ENCODE measurements at regions not wholly inside any gene's neighbourhood (a gene's known extent, or its start where the extent isn't known, plus 50 kb on each side); places are given as distances from the start of the nearest gene placed in this dataset.

DNA sequence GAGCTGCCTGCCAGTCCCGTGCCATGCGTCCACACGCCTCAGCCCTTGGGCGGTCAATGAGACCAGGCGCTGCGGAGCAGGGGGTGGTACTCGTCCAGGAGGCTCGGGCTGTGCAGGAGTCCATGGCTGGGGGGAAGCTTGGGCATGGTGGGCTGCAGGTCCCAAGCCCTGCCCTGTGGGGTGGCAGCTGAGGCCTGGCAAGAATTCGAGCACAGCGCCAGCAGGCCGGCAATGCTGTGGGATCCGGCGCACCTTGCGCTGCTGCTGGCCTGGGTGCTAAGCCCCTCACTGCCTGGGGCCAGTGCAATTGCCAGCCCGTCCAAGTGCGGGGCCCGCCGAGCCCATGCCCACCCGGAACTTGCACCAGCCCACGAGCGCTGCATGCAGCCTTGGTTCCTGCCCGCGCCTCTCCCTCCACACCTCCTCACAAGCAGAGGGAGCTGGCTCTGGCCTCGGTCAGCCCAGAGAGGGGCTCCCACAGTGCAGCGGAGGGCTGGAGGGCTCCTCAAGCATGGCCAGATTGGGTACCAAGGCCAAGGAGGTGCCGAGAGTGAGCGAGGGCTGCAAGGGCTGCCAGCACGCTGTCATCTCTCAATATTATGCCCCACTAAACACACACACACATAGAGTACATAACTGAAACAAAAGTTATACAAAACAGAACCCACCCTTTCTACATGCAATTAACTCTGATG lies 307.7 kb downstream of the LMO4 start:
- no peak for DNase-seq

GRCh38 chr1:87638636-87639035 lies 310.0 kb downstream of the LMO4 start:
- no peak for DNase-seq

DNA sequence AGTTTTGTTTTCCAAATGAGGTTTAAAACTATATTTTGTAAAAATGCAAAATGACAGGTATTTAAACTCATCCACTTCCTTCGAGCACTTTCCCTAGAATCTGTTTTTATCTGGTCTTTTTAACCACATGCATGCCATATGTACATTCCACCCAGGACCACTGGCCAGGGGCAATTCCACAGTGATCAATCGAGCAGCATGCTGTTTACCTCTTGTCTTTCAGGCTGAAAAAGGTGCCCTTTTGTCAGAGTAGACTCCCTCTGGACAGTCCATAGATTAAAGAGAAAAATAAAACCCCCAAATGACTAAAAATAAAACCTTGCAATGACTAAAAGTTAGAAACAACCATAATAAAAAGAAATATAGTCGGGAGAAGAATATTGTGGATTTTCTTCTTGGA lies 313.3 kb downstream of the LMO4 start:
- no peak for DNase-seq

DNA sequence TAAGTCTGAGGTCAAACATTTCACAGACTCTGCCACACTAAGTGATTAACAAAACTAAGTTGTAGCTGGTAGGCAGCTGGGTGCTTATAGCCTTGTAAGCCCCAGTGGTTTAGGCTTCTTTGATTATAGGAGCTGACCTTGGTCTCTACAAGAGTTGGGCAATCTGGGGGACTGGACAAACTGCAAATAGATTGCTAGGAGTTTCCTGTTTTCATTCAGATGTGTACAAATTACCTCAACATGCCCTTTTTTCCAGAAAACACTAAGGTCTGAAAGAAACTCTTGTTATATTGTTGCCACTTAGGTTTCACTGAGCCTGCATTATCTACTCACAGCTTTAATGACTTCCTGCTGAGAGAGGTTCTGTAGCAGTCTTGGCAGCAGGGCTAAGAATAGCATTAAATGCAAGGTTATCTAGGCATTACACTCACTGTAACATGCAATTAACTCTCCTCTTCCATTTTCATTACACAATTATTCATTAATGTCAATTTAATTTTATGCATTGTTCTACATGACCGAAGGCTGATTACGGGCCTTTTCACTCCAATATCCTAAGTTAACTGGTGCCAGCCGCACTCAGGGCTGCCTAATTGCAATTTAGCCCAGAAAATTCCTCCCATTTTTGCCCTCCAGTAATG lies 314.0 kb downstream of the LMO4 start:
- DNase-seq, result no peak

DNA sequence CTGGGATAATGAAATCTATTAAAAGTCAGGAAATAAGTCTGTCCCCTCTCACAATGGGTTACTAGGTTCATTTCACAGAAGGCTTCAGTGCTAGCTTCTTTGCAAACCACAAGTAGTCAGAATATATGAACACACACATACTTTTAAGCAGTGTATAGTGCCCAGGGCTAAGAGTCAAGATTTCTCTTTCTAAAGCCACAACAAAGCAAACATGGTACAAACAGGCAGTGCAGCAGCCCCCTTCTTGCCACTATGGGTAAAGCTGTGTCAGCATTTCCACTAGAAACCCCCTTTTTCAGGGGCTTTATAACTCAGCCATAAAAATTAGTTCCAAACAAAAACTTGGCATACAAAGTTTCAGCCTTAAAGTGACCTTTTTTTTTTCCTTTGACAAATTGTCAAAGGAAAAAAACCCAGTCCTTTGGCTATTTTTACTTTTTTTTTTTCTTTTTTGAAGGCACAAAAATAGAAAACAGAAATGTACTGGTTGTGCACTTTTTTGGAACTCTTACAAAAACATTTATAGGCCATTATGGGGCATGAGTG lies 315.4 kb downstream of the LMO4 start:
- no peak for DNase-seq

DNA sequence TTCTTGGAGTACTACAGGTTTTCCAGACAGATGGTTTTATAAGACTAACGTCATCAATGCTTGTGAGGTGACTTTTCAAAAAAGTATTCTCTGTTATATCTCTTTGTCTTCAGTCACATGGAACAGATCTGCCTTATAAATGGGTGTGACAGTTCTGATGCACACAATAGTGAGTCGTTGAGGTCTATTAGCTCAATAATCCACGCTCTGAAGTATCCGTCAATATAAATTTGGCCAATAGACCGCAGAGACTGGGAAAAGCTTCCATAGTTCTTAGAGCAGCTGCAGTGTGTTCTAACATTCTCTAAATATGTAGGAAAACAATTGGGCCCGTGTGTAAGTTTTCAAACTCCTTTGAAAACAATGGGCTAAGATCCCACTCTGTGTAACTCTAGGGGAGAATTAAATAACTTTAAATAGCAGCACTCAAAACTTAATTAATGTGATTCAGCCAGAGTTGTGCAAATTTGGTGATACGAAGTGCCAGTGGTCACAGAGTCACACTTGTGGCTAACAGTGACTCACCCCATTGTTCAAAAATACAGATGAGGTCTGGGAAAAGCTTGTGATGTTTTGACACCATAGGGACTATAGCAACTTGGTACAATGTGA lies 316.0 kb downstream of the LMO4 start:
- DNase-seq, result no peak

DNA sequence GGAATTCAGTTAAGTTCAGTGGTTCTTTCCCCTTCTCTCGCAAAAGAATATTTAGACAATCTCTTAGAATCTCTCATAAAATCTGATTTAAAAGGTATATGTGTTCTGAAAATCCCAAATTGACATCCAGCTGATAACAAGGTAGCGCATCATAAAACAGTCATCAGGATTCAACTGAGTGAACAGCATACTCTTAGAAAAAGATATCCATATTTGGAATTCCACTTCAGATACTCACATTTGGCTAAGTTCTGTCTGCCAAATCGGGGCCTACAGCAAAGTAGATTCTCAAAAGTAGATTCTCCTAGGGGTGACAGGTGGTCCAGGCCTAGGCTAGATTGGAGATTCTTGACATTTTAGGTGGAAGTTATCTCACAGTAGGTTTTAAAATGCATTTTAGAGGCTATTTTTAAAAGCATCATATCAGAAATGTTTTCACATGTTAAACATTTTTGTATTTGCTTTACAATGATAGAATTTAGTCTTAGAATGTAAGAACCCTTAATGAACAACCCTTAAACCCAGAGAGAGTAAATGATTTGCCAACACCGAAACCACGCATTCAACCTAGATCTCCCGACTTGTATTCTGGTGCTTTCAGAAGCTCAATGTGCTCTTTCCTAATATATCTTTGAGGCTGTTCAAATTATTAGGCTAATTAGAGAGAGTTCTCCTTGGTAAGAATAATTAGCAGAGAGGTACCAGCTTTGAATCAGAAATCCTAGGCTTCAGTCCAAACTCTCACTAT lies 318.9 kb downstream of the LMO4 start:
- DNase-seq, result no peak

- DNase-seq, result no peak
Measured at GRCh38 chr1:87648323-87649119, 319.8 kb downstream of the LMO4 start.

DNA sequence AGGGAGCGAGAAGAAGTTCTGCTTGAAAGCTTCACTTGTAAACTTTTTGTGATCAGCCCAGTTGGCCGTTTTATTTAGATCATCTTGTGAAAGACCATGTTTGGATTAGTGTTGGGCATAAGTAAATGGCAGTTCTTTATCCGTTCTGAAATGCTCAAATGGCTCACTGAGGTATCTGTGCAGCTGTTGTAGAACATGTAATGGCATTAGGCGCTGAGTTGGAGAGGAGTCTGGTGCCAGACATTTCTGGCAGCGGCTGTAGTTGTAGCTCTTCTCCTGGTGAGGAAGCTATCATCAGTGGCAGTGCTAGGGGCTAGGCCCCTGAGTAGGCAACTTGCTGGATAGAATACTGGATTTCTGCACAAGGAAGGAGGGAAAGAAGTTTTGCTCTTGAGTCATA lies 321.6 kb downstream of the LMO4 start:
- no peak for DNase-seq

DNA sequence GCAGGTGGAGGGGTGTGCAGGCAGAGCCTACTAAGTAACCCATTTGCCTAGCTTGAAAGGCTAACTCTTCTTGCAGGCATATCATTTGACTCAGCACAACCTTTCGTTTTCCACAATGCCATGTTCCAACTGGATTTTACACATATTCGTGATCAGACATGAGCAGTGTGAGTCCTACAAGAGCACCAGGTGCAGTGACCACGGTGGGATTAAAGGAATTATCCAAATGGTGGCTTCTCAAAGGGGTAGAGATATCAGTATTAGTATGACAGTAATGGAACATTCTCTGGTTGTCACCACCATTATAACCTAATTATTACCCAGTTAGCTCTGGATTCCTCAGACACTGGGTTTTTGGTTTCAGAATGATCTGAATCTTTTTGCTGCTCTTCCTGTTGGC lies 323.5 kb downstream of the LMO4 start:
- no peak for DNase-seq

DNA sequence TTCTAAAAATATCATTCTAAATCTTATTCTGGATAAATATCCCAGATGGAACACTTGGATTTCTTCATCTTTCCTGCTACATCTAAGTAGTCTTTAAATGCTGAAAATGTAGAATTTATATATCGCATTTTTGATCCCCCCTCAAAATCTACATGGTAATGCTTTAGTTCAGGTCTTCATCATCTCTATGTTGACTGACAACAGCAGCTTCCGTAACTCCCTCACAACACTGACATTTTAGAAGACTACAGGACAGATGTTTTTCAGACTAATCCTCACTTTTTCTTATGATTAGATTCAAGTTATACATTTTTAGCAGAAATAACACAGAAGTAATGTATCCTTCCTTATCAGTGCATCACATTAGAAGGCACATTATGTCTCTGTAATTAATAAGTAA lies 336.5 kb downstream of the LMO4 start:
- DNase-seq, result no peak

GRCh38 chr1:87666681-87667080 lies 338.0 kb downstream of the LMO4 start:
- DNase-seq, result no peak

DNA sequence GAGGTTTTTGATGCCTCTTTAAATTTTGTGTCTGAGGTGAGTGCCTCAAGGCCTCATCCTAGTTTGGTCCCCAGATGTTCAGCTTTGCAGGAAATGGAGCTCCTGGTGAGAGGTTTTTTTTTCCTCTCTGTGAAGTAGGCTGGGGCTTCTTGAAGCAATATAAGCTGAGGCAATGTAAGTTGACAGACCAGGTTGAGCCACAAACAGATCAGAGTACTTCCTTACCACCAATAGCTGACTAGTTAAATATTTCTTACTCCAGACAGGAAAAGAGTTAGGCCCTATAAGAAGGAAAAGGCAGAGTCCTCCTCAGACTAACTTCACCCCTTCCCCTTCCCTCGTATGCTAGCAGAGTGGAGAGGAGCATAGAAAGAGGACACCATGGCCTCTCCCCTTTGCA lies 341.0 kb downstream of the LMO4 start:
- no peak for DNase-seq

GRCh38 chr1:87673309-87673708 lies 344.6 kb downstream of the LMO4 start:
- no peak for DNase-seq

- DNase-seq, result no peak
Measured at GRCh38 chr1:87673748-87674147, 345.1 kb downstream of the LMO4 start.

GRCh38 chr1:87674791-87675190 lies 346.1 kb downstream of the LMO4 start:
- no peak for DNase-seq

- no peak for DNase-seq
Measured at GRCh38 chr1:87678266-87678665, 349.6 kb downstream of the LMO4 start.

DNA sequence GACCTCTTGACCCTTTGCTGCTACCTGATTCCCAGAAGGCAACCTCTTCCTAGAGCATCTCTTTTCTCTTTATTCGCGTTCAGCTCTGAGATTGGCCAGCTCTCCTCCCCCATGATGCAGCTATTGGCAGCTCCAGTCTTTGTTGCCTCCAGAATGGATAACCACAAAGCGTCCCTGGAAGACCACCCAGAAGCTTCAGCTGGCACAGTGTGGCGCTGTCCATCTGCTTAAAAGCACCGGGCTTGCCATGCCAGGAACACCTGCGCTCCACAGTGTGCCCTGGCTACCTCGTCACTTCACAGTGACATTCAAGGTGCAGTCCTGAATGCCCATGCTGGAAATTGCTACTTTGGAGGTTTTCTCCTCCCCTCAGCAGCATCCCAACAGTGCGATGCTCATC lies 353.9 kb downstream of the LMO4 start:
- DNase-seq, result no peak

DNA sequence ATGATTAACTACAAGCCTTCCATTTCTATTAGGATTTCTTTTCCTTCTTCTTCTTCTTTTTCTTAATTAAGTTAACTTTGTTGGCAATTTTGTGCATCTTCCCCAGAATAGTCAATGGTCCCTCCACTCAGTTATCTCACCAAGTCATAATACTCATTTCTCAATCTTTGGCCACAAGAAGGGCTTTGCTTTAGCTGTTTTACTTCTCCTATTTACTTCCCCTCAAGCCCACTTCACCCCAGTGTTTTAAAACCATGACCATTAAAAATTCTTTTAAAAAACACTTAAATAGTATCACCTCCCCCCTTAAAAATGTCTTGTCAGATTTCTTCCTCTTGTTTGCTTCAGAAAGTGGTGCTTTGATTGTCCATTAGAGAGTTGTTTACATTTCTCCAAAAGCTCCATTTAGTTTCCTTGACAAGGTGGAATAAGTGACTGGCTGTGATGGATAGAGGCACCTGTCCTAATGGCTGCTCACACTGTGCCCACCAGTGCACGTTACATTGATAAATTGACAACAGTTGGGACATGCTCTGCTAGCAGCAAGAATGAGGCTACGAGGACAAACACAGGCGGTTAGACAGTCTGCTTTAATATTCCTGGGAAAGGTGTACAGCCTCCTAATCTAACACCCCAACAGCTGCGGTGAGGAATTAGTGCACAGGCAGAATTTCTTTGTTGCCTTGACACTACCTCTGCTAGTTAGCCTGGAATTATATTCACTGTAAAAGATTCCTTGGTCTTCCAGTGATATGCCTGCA lies 354.7 kb downstream of the LMO4 start:
- DNase-seq, result no peak

- DNase-seq, result no peak
Measured at GRCh38 chr1:87684194-87684593, 355.5 kb downstream of the LMO4 start.

DNA sequence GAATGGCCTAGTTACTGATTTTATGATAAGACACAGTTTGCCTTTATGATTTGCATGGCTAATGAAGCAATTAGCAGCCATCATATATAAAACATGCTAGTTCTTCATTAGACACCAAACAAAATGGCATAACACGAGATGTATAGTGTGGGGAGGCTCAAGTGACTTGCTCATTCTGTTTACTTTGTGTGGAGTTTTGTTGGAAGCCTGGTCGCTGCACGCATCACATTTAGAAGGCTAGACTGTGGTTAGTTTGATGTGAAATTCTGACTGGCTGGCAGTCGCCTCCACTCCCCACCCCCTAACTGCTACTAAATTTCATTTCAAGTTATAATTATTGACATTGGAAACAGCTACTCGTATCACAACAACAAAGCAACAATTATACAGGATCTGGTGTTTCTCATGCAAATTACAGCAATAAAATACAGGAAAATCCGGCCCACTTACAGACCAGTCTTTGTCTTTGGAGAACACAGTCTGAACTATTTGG lies 356.1 kb downstream of the LMO4 start:
- DNase-seq, result no peak

Measured in activated CD4-positive, CD25-positive, alpha-beta regulatory T cell (primary cell).